ENCODE measurements at regions not wholly inside any gene's neighbourhood (a gene's known extent, or its start where the extent isn't known, plus 50 kb on each side); places are given as distances from the start of the nearest gene placed in this dataset.

DNA sequence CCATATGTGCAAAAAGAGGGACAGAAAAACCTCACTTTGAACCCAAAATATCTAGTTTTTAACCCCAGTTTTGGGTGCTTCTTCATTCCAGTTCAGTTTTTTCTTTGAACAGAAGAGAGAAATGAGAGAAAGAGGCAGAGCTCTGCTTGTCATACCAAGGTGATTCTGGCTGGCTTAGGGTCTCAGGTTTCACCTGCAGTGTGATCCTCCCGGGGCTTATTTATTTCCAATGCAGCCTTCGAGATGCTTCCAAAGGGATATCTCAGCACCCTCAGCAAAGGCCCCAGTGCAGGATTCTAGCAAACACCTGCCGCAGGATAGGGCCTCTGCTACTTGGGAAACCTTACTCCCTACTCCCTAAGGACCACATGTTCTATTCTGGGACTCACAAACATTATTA is 131.3 kb downstream of the WDR11 start:
- no peak for DNase-seq

DNA sequence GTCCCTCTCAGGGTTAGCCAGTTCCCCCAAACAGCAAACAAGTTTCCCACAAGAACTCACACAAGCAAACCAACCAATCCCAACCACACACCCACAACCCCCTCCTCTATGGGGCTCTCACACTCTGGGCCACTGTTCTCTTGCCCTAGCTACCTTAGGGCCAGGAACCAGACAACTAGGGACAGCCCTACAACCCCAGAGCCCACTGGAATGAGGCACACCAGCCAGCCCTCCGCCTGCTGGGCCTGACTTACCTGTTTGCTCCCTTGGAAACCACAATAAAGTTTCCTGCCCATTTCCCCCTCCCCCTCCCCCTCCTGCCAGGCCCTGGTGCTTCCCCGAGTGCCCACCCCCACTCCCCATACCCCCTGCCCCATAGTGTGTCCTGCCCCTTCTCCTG is 132.6 kb downstream of the WDR11 start:
- DNase-seq = no peak

DNA sequence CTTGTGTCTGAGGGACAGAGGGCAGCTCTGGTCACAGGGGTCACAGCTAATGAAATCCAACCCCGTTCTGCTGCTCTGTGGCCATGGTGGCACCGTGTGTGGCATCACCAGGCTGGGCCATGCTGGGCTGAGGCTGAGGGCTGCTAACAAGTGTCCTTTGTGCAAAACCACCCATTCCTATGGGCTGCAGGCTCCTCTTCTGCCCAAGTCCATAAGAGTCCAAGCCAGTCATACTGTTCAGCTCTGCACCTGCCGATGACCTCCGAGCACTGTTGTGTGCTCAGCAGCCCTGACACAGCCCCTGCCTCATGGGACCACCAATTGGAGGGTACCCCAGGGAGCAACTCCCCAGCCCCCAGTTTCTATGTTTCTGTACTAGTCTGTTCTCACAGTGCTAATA is 133.1 kb downstream of the WDR11 start:
- DNase-seq = no peak

DNA sequence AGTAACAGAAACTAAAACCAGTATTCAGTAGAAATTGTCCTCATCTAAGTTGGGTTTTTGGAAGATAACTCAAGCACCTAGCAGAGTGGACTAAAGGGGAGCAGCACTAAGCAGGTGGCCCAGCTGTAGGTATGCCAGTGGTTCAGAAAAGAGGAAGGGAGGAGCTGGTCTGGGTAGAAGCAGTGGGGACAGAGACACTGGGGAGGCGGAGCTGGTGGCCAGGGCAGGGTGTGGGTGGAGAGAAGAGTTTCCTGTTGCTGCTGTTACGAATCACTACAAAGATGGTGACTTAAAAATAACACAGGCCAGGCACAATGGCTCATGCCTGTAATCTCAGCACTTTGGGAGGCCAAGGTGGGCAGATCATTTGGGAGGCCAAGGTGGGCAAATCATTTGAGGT is 136.2 kb downstream of the WDR11 start:
- no peak for DNase-seq

DNA sequence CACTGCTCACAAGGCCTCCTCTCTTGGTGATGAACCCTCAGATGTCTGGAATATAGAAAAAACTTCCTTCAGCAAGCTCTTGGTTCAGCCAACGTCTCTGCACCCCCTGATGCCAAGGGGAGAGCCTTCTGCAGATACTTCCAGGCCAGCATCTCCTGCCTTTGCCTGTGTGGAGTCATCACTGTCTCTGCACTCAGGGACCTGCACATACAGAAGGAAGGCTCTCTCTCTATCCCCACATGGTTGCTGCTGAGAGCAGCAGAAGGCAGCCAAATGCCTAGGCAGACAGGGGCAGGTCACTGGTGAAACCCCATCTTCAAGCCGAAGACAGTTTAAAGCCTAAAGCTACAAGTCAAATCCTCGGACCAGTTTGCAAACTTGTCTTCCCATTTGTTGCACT is 137.6 kb downstream of the WDR11 start:
- no peak for DNase-seq

DNA sequence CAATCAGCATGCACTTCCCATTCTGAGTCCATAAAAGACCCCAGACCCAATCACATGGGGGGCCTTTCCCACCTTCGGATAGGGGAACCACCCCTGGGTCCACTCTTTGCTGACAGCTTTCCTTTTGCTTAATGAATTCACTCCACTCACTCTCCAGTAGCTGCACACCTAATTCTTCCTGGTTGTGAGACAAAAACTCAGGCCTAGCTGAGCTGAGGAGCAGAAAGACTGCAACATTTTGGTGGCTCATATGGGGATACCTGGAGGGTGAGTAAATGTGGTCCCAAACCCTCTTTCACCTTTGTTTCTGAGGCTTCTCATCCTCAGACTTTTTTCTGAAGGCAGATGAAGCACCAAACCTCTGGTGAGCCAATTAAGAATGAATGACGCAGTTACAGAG is 138.1 kb downstream of the WDR11 start:
- DNase-seq = no peak

DNA sequence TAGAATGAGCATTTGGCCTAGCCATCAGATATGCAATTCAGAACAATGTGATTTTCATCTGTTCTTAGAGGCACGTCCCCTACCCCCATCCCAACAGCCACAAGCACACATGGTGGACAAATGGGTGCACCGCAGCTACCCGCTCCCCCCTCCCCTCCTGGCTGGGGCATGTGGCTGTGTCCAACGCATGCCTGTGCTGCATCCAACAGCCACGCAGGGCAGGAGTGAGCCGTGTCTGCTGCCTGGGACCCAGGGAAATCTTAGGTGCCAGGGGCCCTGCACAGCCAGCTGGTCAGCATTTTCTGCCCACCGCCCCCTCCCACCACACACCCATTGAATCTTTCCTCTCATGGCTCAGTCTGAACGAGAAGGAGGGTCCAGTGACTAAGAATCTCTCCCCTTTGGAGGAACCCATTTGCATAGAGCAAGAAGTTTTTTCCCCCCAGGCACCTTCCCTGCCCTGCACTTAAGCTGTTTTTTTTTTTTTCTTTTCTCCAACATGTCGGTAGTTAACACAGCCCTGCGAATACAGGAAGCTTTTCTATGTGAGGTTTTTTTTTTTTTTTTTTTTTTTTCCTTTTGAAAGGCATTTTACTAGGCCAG is 138.9 kb downstream of the WDR11 start:
- no peak for DNase-seq

DNA sequence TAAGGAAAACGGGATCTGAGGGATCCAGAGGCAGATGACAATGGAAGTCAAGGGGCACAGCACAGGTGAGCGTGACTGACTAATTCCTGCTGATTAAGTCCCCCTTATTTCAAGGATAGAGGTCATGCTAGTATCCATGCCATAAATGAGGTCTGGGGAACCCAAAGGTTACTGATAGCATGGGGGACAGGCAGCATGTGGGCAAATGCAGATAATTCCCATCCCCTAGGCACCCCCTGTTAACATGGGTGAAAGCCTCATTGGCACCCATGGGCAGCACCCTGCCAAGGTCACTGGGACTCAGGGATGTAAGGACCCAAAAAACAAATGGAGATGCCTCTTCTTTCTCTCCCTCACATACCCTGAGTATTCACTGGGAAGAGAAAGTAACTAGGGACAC is 139.7 kb downstream of the WDR11 start:
- no peak for DNase-seq

DNA sequence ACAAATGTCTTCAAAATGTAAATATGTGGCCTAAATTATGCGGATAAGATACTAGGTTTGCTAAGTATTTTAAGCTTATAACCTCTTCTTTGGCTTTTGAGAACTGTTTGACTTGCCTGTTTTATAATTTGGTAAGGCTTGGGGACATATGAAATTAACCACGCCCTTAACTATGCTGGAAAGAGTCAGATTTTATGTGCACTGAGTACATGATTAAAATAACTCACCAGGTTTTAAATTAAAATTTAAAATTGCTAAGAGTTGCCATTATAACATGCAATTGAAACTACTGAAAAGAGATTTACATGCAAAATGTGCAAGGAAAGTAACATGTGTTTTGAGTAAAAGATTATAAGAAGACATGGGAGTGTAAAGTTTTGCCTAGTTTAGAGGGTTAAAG is 141.9 kb downstream of the WDR11 start:
- no peak for DNase-seq

DNA sequence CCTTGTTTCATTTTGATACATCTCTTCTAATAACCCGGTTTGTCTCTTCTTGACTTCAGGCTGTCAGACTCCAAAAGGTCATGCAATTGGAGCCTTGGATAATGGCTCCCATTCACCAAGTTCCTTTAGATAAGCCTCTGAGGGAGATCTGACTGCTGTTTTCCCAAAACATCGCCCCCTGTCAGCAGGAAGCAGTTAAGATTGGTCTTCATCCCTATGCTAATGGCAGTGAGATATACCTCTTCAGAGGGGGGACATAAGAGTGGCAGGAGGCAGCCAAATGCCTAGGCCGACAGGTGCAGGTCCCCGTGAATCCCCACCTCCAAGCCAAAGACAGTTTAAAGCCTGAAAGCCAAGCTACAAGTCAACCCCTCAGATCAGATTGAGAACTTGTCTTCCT is 144.6 kb downstream of the WDR11 start:
- no peak for DNase-seq

DNA sequence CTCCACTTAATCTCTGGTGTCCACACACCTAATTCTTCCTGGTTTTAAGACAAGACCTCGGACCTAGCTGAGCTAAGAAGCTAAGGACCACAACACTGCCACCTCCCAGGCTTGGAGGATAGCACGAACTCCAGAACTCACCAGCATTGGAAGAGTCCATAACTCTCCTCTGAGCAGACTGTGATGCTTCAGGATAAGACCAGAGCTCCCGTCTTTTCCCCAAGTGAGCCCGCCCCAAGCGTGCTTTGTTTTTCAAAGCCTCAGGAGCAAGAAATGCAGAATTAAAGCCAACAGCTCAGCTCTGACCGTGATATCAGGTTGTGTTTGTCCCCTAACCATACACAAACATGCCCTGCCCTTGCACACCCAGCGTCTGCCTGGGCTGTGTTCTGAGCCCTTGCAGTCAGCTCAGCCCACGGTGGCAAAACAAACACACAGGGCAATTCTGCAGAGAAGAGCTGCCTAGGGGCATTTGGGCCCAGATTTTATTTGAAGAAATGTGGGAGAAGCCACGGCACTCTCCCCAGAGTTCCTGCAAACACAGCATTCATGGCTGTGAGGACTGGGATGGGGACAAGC is 145.4 kb downstream of the WDR11 start:
- no peak for DNase-seq

DNA sequence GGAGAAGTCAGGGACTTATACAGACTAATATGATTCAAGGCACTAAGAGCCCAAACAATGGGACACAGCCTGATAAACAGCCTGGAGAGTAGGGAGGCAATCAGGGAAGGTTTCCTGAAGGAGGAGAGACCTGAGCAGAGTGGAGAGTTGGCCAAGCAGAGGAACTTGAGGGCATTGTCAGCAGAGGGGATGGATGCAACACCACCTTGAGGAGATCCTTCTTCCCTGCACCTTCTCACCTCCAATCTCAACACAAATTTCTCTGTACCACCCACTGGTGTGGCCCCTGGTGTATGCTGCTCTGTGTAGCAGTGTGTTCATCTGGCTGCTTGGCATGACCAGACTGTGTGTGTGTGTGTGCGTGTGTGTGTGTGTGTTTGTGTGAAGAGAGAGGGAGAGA is 146.2 kb downstream of the WDR11 start:
- no peak for DNase-seq

DNA sequence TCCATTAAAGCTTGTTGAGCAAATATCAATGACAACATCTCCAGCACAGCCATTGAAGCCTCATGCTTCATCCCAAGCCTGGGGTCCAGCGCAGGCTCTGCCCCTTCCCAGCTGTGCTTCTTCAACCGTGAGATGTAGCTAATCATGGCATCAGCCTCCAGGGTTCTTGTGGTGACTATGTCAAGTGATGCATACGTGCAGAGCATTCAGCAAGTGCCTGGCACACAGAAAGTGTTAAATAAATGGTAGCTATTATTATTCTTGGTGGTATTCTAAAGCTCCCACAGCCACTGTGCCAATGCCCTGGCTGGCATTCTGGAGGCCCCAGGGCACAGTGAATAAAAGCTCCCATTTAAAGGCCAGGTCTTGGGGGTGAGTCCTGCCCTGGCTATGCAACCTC is 146.6 kb downstream of the WDR11 start:
- DNase-seq = no peak

DNA sequence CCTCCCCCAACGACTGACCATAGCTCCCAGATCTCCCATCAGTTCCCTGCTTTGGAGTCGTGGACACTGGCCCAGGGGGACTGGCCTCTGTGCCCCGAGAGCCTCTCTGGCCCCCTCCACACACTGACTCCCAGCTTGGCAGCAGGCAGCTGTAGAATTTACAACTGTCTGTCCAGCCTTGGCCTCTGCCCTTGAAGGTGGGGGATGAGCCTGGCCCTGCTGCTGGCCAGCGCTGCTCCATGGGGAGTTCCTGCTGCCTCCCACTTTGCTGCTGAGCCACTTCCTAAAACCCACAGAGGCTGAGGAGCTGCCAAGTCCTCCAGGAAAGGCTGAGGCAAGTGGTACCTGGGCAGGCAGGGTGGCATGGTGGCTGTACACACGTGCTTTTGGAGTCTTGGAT is 147.1 kb downstream of the WDR11 start:
- no peak for DNase-seq

DNA sequence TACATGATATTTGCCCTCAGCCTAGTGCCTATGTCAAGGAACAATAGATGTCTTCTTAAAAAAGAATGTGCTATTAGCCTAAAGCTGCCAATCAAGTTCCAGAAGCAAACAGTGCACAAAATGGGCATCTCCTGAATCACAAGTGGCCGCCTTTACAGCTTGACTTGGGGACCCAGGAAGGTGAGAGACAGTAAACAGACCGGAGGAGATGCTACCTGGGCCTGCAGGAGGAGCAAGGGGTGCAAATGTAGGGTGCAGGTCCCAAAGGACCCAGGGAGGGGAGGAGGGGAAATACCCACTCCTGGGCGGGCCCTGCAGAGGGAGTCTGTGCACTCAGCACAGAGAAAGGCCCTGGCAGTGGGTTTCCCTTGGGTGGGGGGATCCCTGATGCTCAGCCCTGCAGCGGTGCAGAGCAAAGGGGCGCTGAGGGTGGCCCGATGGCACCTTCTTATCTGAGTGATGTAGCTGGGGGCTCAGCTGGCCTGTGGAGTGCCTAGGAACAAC is 147.7 kb downstream of the WDR11 start:
- no peak for DNase-seq

DNA sequence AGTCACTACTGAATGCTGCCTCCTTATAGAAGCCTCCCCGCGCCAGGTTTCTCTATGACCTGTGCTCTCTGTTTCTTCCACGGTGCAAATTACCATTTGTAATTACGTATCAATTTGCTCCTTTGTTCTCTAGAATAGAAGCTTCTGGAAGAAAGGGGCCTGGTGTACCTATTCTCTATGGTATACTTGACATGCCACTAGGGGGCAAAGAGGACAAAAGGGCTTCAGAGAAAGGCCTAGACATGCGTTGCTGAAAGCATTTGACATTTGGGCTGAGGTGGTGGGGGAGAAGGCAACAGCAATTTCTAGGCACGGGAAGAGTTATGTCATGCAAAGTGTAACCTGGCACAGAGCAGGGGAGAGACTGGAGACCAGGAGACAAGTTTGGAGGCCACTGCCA is 148.7 kb downstream of the WDR11 start:
- no peak for DNase-seq

DNA sequence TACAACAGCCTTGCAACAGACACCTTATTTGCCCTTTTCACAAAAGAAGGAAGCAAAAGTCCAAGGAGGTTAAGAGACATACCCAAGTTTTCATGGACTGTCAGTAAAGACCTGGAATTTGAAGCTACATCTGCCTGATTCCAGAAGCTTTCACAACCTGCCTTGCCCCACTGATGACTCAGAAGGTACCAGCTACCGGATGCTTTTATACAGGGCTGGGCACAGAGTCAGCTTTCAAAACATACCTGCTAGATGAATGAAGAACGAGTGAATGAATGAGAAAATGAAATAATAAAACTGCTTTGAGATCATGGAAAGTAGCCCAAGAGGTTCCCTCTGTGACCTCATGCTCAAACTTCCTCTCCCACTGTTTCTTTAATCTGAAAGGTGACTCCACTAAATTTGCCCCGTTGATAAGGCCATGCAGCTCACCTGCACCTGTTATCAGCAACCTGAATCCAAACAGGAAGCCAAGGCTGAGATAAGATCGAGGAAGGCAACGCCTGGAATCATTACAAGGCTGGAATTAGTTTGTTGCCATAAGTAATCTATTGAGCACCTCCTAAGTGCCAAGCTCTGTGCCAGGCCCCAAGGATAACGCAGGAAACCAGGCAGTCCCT is 151.5 kb downstream of the WDR11 start:
- no peak for DNase-seq

DNA sequence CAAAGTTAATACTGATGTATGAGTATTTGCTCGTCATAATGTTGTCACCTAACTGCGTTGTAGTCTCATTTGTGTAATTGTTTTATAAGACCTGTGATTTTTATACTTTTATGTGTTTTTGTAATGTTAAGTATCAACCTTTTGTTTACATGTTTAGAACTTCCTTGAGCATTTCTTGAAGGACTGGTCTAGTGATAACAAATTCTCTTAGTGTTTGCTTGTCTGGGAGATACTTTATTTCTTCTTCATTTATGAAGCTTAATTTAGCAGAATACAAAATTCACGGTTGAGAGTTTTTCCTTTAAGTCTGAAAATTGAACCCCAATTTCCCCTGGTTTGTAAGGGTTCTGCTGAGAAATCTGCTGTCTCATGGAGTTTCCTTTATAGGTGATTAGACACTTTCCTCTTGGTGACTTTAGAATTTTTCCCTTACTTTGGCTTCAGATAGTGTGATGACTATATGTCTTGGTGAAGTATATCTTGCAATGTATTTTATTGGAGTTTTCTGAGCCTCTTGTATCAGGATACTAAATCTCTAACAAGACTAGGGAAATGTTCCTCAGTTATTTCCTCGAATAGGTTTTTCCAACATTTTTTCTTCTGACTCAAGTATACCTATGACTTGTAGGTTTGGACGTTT is 154.9 kb downstream of the WDR11 start:
- no peak for DNase-seq

DNA sequence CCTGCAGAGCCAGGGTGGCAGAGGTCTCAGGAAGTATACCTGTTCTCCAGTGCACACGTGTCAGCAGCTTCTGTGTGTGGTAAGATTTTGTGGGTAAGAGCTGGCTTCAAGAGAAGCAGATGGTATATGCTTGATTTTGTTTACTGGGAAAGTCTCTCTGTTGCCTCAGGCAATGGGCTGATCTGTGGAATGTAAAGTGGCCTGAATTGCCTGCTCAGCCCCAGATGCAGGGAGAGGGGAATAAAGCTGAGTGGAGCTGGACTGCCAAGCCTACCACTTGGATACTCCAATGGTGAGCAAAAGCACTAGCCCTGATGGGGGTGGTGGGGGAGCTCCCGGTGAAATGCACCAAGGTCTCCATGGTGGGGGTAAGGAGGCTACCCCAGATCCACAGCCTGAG is 156.1 kb downstream of the WDR11 start:
- no peak for DNase-seq

DNA sequence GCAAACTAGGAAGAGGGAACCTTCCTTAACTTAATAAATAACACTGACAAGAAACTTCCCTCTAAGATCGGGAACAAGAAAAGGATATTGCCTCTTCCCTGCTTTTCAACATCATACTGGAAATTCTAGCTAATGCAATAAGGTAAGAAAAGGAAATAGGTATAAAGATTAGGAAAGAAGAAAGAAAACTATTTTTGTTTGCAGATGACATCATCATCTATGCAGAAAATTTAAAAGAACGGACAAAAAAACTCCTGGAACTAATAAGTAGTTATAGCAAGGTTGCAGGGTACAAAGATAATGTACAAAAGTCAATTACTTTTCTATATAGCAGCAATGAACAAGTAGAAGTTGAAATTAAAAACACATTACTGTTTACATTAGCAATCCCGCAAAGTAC is 164.8 kb downstream of the WDR11 start:
- no peak for DNase-seq

DNA sequence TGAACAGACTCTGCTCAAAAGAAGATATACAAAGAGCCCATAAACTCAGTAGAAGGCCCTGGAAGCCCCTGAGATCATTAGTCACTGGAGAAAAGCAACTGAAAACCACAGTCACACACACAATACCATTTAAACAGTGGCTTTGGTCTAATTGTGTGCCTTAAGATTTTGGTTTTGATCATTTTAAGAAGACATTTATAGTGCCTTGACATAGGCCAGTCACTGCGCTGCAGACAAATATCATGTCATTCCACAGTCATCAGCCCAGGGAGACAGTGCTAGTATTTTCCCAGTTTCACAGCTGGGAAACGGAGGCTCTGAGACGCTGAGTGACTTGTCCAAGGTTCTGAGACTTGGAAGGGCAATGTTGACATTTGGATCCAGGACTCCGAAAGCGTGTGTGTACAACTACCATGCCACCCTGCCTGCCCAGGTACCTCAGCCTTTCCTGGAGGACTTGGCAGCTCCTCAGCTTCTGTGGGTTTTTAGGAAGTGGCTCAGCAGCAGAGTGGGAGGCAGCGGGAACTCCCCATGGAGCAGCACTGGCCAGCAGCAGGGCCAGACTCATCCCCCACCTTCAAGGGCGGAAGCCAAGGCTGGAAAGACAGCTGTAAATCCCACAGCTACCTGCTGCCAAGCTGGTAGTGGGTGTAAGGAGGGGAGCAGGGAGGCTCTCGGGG is 173.9 kb downstream of the WDR11 start:
- DNase-seq = no peak

DNA sequence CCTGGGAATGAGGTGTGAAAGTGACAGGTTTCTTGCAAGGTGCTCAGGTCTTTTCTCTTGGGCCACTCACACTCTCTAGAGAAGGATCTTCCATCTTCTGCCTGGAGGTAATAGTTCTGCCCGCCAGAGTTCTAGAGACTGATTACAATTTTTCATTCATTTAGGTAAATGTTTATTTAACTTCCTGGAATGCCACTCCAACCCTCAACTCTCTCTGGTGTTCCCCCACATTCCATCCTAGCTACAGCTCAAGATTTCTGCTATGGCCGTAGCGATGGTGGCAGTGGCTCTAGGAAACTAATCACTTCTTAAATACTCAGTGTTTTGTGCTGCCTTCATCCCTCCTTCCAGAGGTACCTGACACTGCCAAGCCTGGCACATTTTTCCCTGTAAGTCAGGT is 174.6 kb downstream of the WDR11 start:
- no peak for DNase-seq

Measured in nucleus accumbens (tissue), 56 donors.